RCC 7860 (cell line): ENCODE measurements at regions not wholly inside any gene's neighbourhood (a gene's known extent, or its start where the extent isn't known, plus 50 kb on each side); places are given as distances from the start of the nearest gene placed in this dataset.

Source experiments
- DNase-seq: peaks from one replicate; pipeline ENCODE4 v3.0.0-alpha.2; 2015; ENCODE audit warnings: low spot score
- FAIRE-seq: peaks from 2 replicates; lab custom pipeline; 2012; peaks lifted over from hg19 to GRCh38; lab: Jason Lieb, UNC

GRCh38 chr1:14470802-14471201 lies 127.7 kb upstream of the KAZN start:
- FAIRE-seq (no peak), DNase-seq (no peak)

GRCh38 chr1:14474856-14475255 lies 123.6 kb upstream of the KAZN start:
- FAIRE-seq = no peak

GRCh38 chr1:14476170-14476955 lies 122.1 kb upstream of the KAZN start:
- DNase-seq = peak; percentile 79
- peak; percentile 95 for FAIRE-seq

More at GRCh38 chr1:14474856-14475255, 123.6 kb upstream of the KAZN start:
- no peak for DNase-seq

- no peak for FAIRE-seq
- DNase-seq = no peak
Measured at GRCh38 chr1:14478120-14478519, 120.4 kb upstream of the KAZN start.

- DNase-seq (peak; percentile 86), FAIRE-seq (peak; percentile 54)
Measured at GRCh38 chr1:14479865-14480264, 118.6 kb upstream of the KAZN start.

GRCh38 chr1:14482784-14483450 lies 115.6 kb upstream of the KAZN start:
- DNase-seq (no peak), FAIRE-seq (no peak)

GRCh38 chr1:14485285-14485684 lies 113.2 kb upstream of the KAZN start:
- DNase-seq = no peak
- FAIRE-seq = no peak

GRCh38 chr1:14486401-14487201 lies 111.9 kb upstream of the KAZN start:
- peak; percentile 100 for DNase-seq
- peak; percentile 100 for FAIRE-seq

- FAIRE-seq = peak; percentile 82
- peak; percentile 82 for DNase-seq
Measured at GRCh38 chr1:14487671-14488070, 110.8 kb upstream of the KAZN start.

GRCh38 chr1:14494911-14495310 lies 103.6 kb upstream of the KAZN start:
- DNase-seq (no peak), FAIRE-seq (peak; percentile 88)

GRCh38 chr1:14495381-14495780 lies 103.1 kb upstream of the KAZN start:
- FAIRE-seq (no peak), DNase-seq (no peak)

GRCh38 chr1:14495996-14496395 lies 102.5 kb upstream of the KAZN start:
- no peak for DNase-seq

GRCh38 chr1:14498839-14499238 lies 99.6 kb upstream of the KAZN start:
- DNase-seq = no peak

More at GRCh38 chr1:14495996-14496395, 102.5 kb upstream of the KAZN start:
- no peak for FAIRE-seq

GRCh38 chr1:14499312-14500040 lies 99.0 kb upstream of the KAZN start:
- no peak for DNase-seq
- FAIRE-seq = no peak

More at GRCh38 chr1:14498839-14499238, 99.6 kb upstream of the KAZN start:
- no peak for FAIRE-seq

GRCh38 chr1:14500041-14500440 lies 98.4 kb upstream of the KAZN start:
- FAIRE-seq = no peak
- no peak for DNase-seq

GRCh38 chr1:14500912-14501311 lies 97.6 kb upstream of the KAZN start:
- no peak for DNase-seq
- peak; percentile 14 for FAIRE-seq

GRCh38 chr1:14504517-14504916 lies 94.0 kb upstream of the KAZN start:
- FAIRE-seq = no peak

GRCh38 chr1:14506471-14507255 lies 91.8 kb upstream of the KAZN start:
- no peak for FAIRE-seq

More at GRCh38 chr1:14504517-14504916, 94.0 kb upstream of the KAZN start:
- no peak for DNase-seq

GRCh38 chr1:14507262-14507661 lies 91.2 kb upstream of the KAZN start:
- DNase-seq (no peak), FAIRE-seq (no peak)

More at GRCh38 chr1:14506471-14507255, 91.8 kb upstream of the KAZN start:
- no peak for DNase-seq

- DNase-seq = no peak
- FAIRE-seq = no peak
Measured at GRCh38 chr1:14508613-14509012, 89.9 kb upstream of the KAZN start.
